A549 (cell line): ENCODE measurements at regions not wholly inside any gene's neighbourhood (a gene's known extent, or its start where the extent isn't known, plus 50 kb on each side); places are given as distances from the start of the nearest gene placed in this dataset.
A peak's percentile ranks its signal among the peaks of the same experiment; 100 is the strongest.

Source experiments
- ATAC-seq, 2 experiments: fragments of 200-7000 bp in 1 of 2; fragments of >200 bp in 1 of 2; cut with Nextera tagmentation in 1 of 2; cut with Tn5 transposase in 1 of 2; 3 replicates each; pipeline versions ENCODE4 v1.8.0 to v1.9.1; 2018 to 2020; ENCODE audit warnings: mild to moderate bottlenecking in 1 of 2, moderate library complexity in 1 of 2
- CTCF ChIA-PET: fragments of 300-600 bp; sonication (Branson Sonifier 250); formaldehyde crosslinking; extraction: SDS; loops from one replicate; lab custom pipeline; 2021; ENCODE audit warnings: antibody characterized with exemption, inconsistent platforms; lab: Yijun Ruan, JAX
- POLR2A ChIA-PET: fragments of 350-600 bp; formaldehyde crosslinking; extraction: SDS; loops from one replicate; lab custom pipeline; 2021; ENCODE audit warnings: antibody characterized with exemption, inconsistent platforms; lab: Yijun Ruan, JAX
- DNase-seq, 2 experiments: peaks; one replicate each; pipeline versions ENCODE4 v3.0.0 to v3.0.0-alpha.2; 2011 to 2016; ENCODE audit warnings: low read depth in 1 of 2, low spot score in 1 of 2
- FAIRE-seq: peaks from 2 replicates; lab custom pipeline; 2011; peaks lifted over from hg19 to GRCh38; lab: Jason Lieb, UNC
- H3K27ac ChIP-seq, 2 experiments: fragments of >200 bp; sonication (Bioruptor Twin); formaldehyde crosslinking; 3 replicates each; pipeline ENCODE4 v1.5.1; 2016 to 2017
- H3K4me1 ChIP-seq: fragments of >200 bp; sonication (Bioruptor Twin); formaldehyde crosslinking; 3 replicates; pipeline ENCODE4 v1.6.1; 2016
- H3K4me2 ChIP-seq: fragments of >200 bp; sonication (Bioruptor Twin); formaldehyde crosslinking; 3 replicates; pipeline ENCODE4 v1.6.1; 2016
- H3K4me3 ChIP-seq: fragments of >200 bp; sonication (Bioruptor Twin); formaldehyde crosslinking; 3 replicates; pipeline ENCODE4 v1.5.1; 2016
- H3K9me3 ChIP-seq: fragments of >200 bp; sonication (Bioruptor Twin); formaldehyde crosslinking; 3 replicates; pipeline ENCODE4 v1.6.1; 2016
- BCL3 ChIP-seq: fragments of >200 bp; sonication (Bioruptor Twin); formaldehyde crosslinking; IDR thresholded peaks from 3 replicates; pipeline ENCODE4 v1.6.1; 2016
- BHLHE40 ChIP-seq: IDR thresholded peaks from 2 replicates; pipeline ENCODE4 v1.6.1; 2012; ENCODE audit warnings: low read depth, low read length, inconsistent platforms
- CBX8 ChIP-seq: fragments of 200-600 bp; sonication (generic); IDR thresholded peaks from 2 replicates; pipeline ENCODE4 v1.6.1; 2016
- CHD4 ChIP-seq: fragments of 200-600 bp; sonication (generic); IDR thresholded peaks from 2 replicates; pipeline ENCODE4 v1.6.1; 2016; ENCODE audit warnings: antibody characterized with exemption, mild to moderate bottlenecking, borderline replicate concordance
- CTCF ChIP-seq: fragments of >200 bp; sonication (Bioruptor Twin); formaldehyde crosslinking; IDR thresholded peaks from 3 replicates; pipeline ENCODE4 v1.5.1; 2016
- EP300 ChIP-seq, 2 experiments: fragments of >200 bp; sonication (Bioruptor Twin); formaldehyde crosslinking; IDR thresholded peaks; 2 replicates in 1 of 2; 3 replicates in 1 of 2; pipeline ENCODE4 v1.6.1; 2016 to 2017
- FOXS1 ChIP-seq: fragments of 250-450 bp; sonication (Bioruptor Pico); IDR thresholded peaks from 2 replicates; pipeline ENCODE4 v1.5.0; 2020; ENCODE audit warnings: mild to moderate bottlenecking, moderate library complexity
- HOXB13 ChIP-seq: fragments of 250-450 bp; sonication (Bioruptor Pico); IDR thresholded peaks from 2 replicates; pipeline ENCODE4 v1.5.0; 2020; ENCODE audit warnings: low read depth, mild to moderate bottlenecking, moderate library complexity
- JUN ChIP-seq, 2 experiments: fragments of >200 bp; sonication (Bioruptor Twin); formaldehyde crosslinking; IDR thresholded peaks; 2 replicates in 1 of 2; 3 replicates in 1 of 2; pipeline ENCODE4 v1.6.1; 2016 to 2017
- MAX ChIP-seq: IDR thresholded peaks from 2 replicates; pipeline ENCODE4 v1.6.1; 2012
- MYC ChIP-seq: IDR thresholded peaks from 2 replicates; pipeline ENCODE4 v1.6.1; 2012; ENCODE audit warnings: mild to moderate bottlenecking, inconsistent platforms, low read length, improper control_type of control experiment, borderline replicate concordance
- NFE2L2 ChIP-seq: fragments of 150-350 bp; conservative IDR thresholded peaks from 2 replicates; pipeline ENCODE4 v1.6.1; 2014; ENCODE audit warnings: low read length
- PBX3 ChIP-seq: IDR thresholded peaks from 2 replicates; pipeline ENCODE4 v1.6.1; 2012
- PHF8 ChIP-seq: fragments of 200-600 bp; sonication (generic); IDR thresholded peaks from 2 replicates; pipeline ENCODE4 v1.6.1; 2016; ENCODE audit warnings: low read depth, mild to moderate bottlenecking, antibody characterized with exemption, moderate library complexity, borderline replicate concordance
- POLR2A ChIP-seq: IDR thresholded peaks from 2 replicates; pipeline ENCODE4 v1.6.1; 2012; ENCODE audit warnings: mild to moderate bottlenecking, low read length
- RAD21 ChIP-seq, 2 experiments: fragments of >200 bp in 1 of 2; sonication (Bioruptor Twin) in 1 of 2; formaldehyde crosslinking in 1 of 2; IDR thresholded peaks in 1 of 2; conservative IDR thresholded peaks in 1 of 2; 2 replicates in 1 of 2; 3 replicates in 1 of 2; pipeline ENCODE4 v1.6.1; 2012 to 2018; ENCODE audit warnings: inconsistent platforms in 1 of 2
- RFX5 ChIP-seq: fragments of 450-650 bp; IDR thresholded peaks from 2 replicates; pipeline ENCODE4 v1.7.1; 2014; ENCODE audit warnings: antibody characterized with exemption, mild to moderate bottlenecking, moderate library complexity
- SREBF2 ChIP-seq: fragments of 450-650 bp; IDR thresholded peaks from 2 replicates; pipeline ENCODE4 v1.6.1; 2014; ENCODE audit warnings: mild to moderate bottlenecking, moderate library complexity
- TFCP2L1 ChIP-seq: fragments of 250-450 bp; sonication (Bioruptor Pico); IDR thresholded peaks from 2 replicates; pipeline ENCODE4 v1.5.0; 2021; ENCODE audit warnings: mild to moderate bottlenecking
- ZNF302 ChIP-seq: fragments of 250-450 bp; sonication (Bioruptor Pico); IDR thresholded peaks from 2 replicates; pipeline ENCODE4 v1.9.0; 2021; ENCODE audit warnings: inconsistent platforms, mild to moderate bottlenecking, moderate library complexity
- WGBS: methylation state at CpG from one replicate; pipeline ENCODE4 v1.1.6; 2017; ENCODE audit errors: missing lambda C conversion rate; 5-methylcytosine and 5-hydroxymethylcytosine counted together

- Histone ChIP-seq H3K27ac (peak overlapping the region; percentile 20 to 74; a peak in 5 of 6 replicates), H3K9me3 (no peaks in the 10 kb centered on the region), H3K4me1 (peaks cover 17% of the 10 kb centered on the region), H3K4me2 (peak overlapping the region; percentile 96), H3K4me3 (peak overlapping the region; percentile 57)
- CTCF ChIA-PET, result interaction anchor here (1.1 to 1.2 kb wide), 2 partner anchors 10 to 29 kb away, joined by 3 read pairs; no protein-coding TSS in a partner anchor
- no peak for FAIRE-seq
- ATAC-seq, result peak; percentile 20 to 22; a peak in 4 of 6 replicates
- POLR2A ChIA-PET, result no interaction called here
- 3% methylated on average over 5 of the region's 57 CpGs for WGBS
- peak; percentile 38; the same call in 1 of the 2 replicates for TF ChIP-seq MAX
- TF ChIP-seq RAD21 (conservative IDR thresholded peaks at IDR 0.05 in 1 of 2, IDR thresholded peaks at IDR 0.05 in 1 of 2), result no peak
- peak; percentile 42 for TF ChIP-seq BHLHE40
- TF ChIP-seq CHD4, result no peak
- no peak; the same call in 1 of the 2 replicates for TF ChIP-seq MYC
- TF ChIP-seq EP300 (IDR thresholded peaks at IDR 0.05), result no peak
- TF ChIP-seq CBX8, result no peak
- no peak for TF ChIP-seq FOXS1
- no peak for TF ChIP-seq ZNF302 (CRISPR knock-in tag)
- no peak for DNase-seq
These were observed 53.7 kb upstream of the KDM7A start for GRCh38 chr7:140230516-140230860.

- DNase-seq (no peak), FAIRE-seq (no peak), ATAC-seq (no peak)
- no peaks in the 10 kb centered on the region for H3K9me3 ChIP-seq
- ChIA-PET POLR2A (no interaction called here), CTCF (interaction anchor here (1.1 to 1.3 kb wide), 3 partner anchors 11 to 24 kb away, joined by 3 to 4 read pairs (median 3); no protein-coding TSS in a partner anchor)
- 76% methylated on average over 33 of the region's 44 CpGs for WGBS
- peak overlapping the region; percentile 96 for H3K4me2 ChIP-seq
- H3K4me1 ChIP-seq, result peaks cover 17% of the 10 kb centered on the region
- no peak for TF ChIP-seq JUN (IDR thresholded peaks at IDR 0.05)
- TF ChIP-seq PBX3, result no peak
- TF ChIP-seq PHF8, result no peak
- no peak for TF ChIP-seq BCL3
- TF ChIP-seq CTCF, result no peak
- no peak for TF ChIP-seq TFCP2L1 (CRISPR knock-in tag)
- no peak for TF ChIP-seq RFX5
- TF ChIP-seq SREBF2, result no peak
- TF ChIP-seq HOXB13 (CRISPR knock-in tag), result no peak
- no peak for TF ChIP-seq FOXS1
- TF ChIP-seq POLR2A, result no peak
- no peak for TF ChIP-seq NFE2L2
- peak overlapping the region; percentile 57 for H3K4me3 ChIP-seq
- peak overlapping the region; percentile 20 to 74; a peak in 5 of 6 replicates for H3K27ac ChIP-seq
These were observed 53.1 kb upstream of the KDM7A start for GRCh38 chr7:140229591-140230515.
